Prostate gland (tissue), 2 donors: ENCODE measurements at regions not wholly inside any gene's neighbourhood (a gene's known extent, or its start where the extent isn't known, plus 50 kb on each side); places are given as distances from the start of the nearest gene placed in this dataset.

Experiments used
- CTCF ChIP-seq, 4 experiments: fragments of 200-600 bp in 2 of 4; fragments of 450-650 bp in 2 of 4; sonication (generic) in 2 of 4; IDR thresholded peaks; 1 replicate in 3 of 4; 2 replicates in 1 of 4; pipeline ENCODE4 v1.5.1; 2016 to 2019; ENCODE audit warnings: antibody characterized with exemption in 4 of 4, mild to moderate bottlenecking in 2 of 4, moderate library complexity in 2 of 4
- POLR2AphosphoS5 ChIP-seq: sonication (generic); formaldehyde crosslinking; IDR thresholded peaks from one replicate; pipeline ENCODE4 v1.6.1; 2017; ENCODE audit warnings: antibody characterized with exemption

- TF ChIP-seq CTCF (IDR thresholded peaks at IDR 0.05) (no peak), POLR2AphosphoS5 (no peak)
These were observed 303.6 kb upstream of the FAT1 start for GRCh38 chr4:187027272-187027671.
